ENCODE measurements at regions not wholly inside any gene's neighbourhood (a gene's known extent, or its start where the extent isn't known, plus 50 kb on each side); places are given as distances from the start of the nearest gene placed in this dataset.

- Histone ChIP-seq H3K36me3 (ENCODE audit: control insufficient read depth in 3 of 3, insufficient read depth in 2 of 3, low read depth in 1 of 3, low read length in 3 of 3) (no peaks in the 10 kb centered on the region), H3K27me3 (ENCODE audit: control insufficient read depth in 3 of 3, insufficient read depth in 3 of 3, low read length in 3 of 3) (no peaks in the 10 kb centered on the region), H3K27ac (ENCODE audit: low read depth in 1 of 3, low read length in 2 of 3) (no peak overlapping the region), H3K4me3 (ENCODE audit: low read depth in 1 of 3, low read length in 3 of 3) (no peak overlapping the region), H3K4me1 (ENCODE audit: control insufficient read depth in 3 of 3, insufficient read depth in 2 of 3, low read depth in 1 of 3, low read length in 2 of 3) (peaks cover 3 to 38% (median 17%) of the 10 kb centered on the region in 3 donors), H3K9me3 (ENCODE audit: control insufficient read depth in 2 of 2, insufficient read depth in 1 of 2, low read depth in 1 of 2, low read length in 1 of 2) (peaks cover 0 to 3% of the 10 kb centered on the region in 2 donors)
- no peak for DNase-seq
- WGBS, 3 donors = 75 to 88% (median 86%) methylated on average over 4 of the region's 4 CpGs
- FAIRE-seq = no peak
Measured at GRCh38 chr3:177606891-177607290, 409.6 kb upstream of the TBL1XR1 start.

- Histone ChIP-seq H3K9me3 (ENCODE audit: control insufficient read depth in 2 of 2, insufficient read depth in 1 of 2, low read depth in 1 of 2, low read length in 1 of 2) (peaks cover 0 to 3% of the 10 kb centered on the region in 2 donors), H3K27me3 (ENCODE audit: control insufficient read depth in 3 of 3, insufficient read depth in 3 of 3, low read length in 3 of 3) (no peaks in the 10 kb centered on the region), H3K4me3 (ENCODE audit: low read depth in 1 of 3, low read length in 3 of 3) (no peak overlapping the region), H3K4me1 (ENCODE audit: control insufficient read depth in 3 of 3, insufficient read depth in 2 of 3, low read depth in 1 of 3, low read length in 2 of 3) (peaks cover 3 to 37% (median 14%) of the 10 kb centered on the region in 3 donors), H3K36me3 (ENCODE audit: control insufficient read depth in 3 of 3, insufficient read depth in 2 of 3, low read depth in 1 of 3, low read length in 3 of 3) (no peaks in the 10 kb centered on the region), H3K27ac (ENCODE audit: low read depth in 1 of 3, low read length in 2 of 3) (no peak overlapping the region)
- FAIRE-seq (no peak), DNase-seq (no peak)
- 73 to 81% (median 81%) methylated on average over 5 of the region's 5 CpGs for WGBS, 3 donors
Measured at GRCh38 chr3:177607589-177607988, 410.3 kb upstream of the TBL1XR1 start.

- Histone ChIP-seq H3K36me3 (ENCODE audit: control insufficient read depth in 3 of 3, insufficient read depth in 2 of 3, low read depth in 1 of 3, low read length in 3 of 3) (no peaks in the 10 kb centered on the region), H3K27ac (ENCODE audit: low read depth in 1 of 3, low read length in 2 of 3) (no peak overlapping the region), H3K27me3 (ENCODE audit: control insufficient read depth in 3 of 3, insufficient read depth in 3 of 3, low read length in 3 of 3) (no peaks in the 10 kb centered on the region), H3K9me3 (ENCODE audit: control insufficient read depth in 2 of 2, insufficient read depth in 1 of 2, low read depth in 1 of 2, low read length in 1 of 2) (peaks cover 0 to 3% of the 10 kb centered on the region in 2 donors), H3K4me3 (ENCODE audit: low read depth in 1 of 3, low read length in 3 of 3) (no peak overlapping the region), H3K4me1 (ENCODE audit: control insufficient read depth in 3 of 3, insufficient read depth in 2 of 3, low read depth in 1 of 3, low read length in 2 of 3) (peaks cover 0 to 28% (median 6%) of the 10 kb centered on the region in 3 donors)
- DNase-seq (no peak), FAIRE-seq (no peak)
- 18 to 46% (median 24%) methylated on average over 1 of the region's 1 CpG for WGBS, 3 donors
Measured at GRCh38 chr3:177608443-177608842, 411.2 kb upstream of the TBL1XR1 start.

GRCh38 chr3:177609613-177610012, 412.3 kb upstream of the TBL1XR1 start:
- Histone ChIP-seq H3K9me3 (ENCODE audit: control insufficient read depth in 2 of 2, insufficient read depth in 1 of 2, low read depth in 1 of 2, low read length in 1 of 2) (peaks cover 0 to 6% of the 10 kb centered on the region in 2 donors), H3K27ac (ENCODE audit: low read depth in 1 of 3, low read length in 2 of 3) (no peak overlapping the region), H3K4me1 (ENCODE audit: control insufficient read depth in 3 of 3, insufficient read depth in 2 of 3, low read depth in 1 of 3, low read length in 2 of 3) (peaks cover 0 to 28% (median 6%) of the 10 kb centered on the region in 3 donors), H3K36me3 (ENCODE audit: control insufficient read depth in 3 of 3, insufficient read depth in 2 of 3, low read depth in 1 of 3, low read length in 3 of 3) (no peaks in the 10 kb centered on the region), H3K27me3 (ENCODE audit: control insufficient read depth in 3 of 3, insufficient read depth in 3 of 3, low read length in 3 of 3) (no peaks in the 10 kb centered on the region), H3K4me3 (ENCODE audit: low read depth in 1 of 3, low read length in 3 of 3) (no peak overlapping the region)
- FAIRE-seq (no peak), DNase-seq (peak in 1 of 2 donors; percentile 44)

- FAIRE-seq = no peak
- Histone ChIP-seq H3K9me3 (ENCODE audit: control insufficient read depth in 2 of 2, insufficient read depth in 1 of 2, low read depth in 1 of 2, low read length in 1 of 2) (peaks cover 0 to 5% of the 10 kb centered on the region in 2 donors), H3K27ac (ENCODE audit: low read depth in 1 of 3, low read length in 2 of 3) (no peak overlapping the region), H3K36me3 (ENCODE audit: control insufficient read depth in 3 of 3, insufficient read depth in 2 of 3, low read depth in 1 of 3, low read length in 3 of 3) (no peaks in the 10 kb centered on the region), H3K27me3 (ENCODE audit: control insufficient read depth in 3 of 3, insufficient read depth in 3 of 3, low read length in 3 of 3) (no peaks in the 10 kb centered on the region), H3K4me3 (ENCODE audit: low read depth in 1 of 3, low read length in 3 of 3) (no peak overlapping the region), H3K4me1 (ENCODE audit: control insufficient read depth in 3 of 3, insufficient read depth in 2 of 3, low read depth in 1 of 3, low read length in 2 of 3) (peaks cover 2 to 32% (median 6%) of the 10 kb centered on the region in 3 donors)
- no peak for DNase-seq
- 64 to 74% (median 70%) methylated on average over 2 of the region's 2 CpGs for WGBS, 3 donors
Measured at GRCh38 chr3:177610262-177610661, 413.0 kb upstream of the TBL1XR1 start.

- H3K4me1 ChIP-seq (ENCODE audit: control insufficient read depth in 3 of 3, insufficient read depth in 2 of 3, low read depth in 1 of 3, low read length in 2 of 3) = peaks cover 2 to 32% (median 6%) of the 10 kb centered on the region in 3 donors
- FAIRE-seq (no peak), DNase-seq (peak; percentile 49 to 80)
- no peaks in the 10 kb centered on the region for H3K36me3 ChIP-seq (ENCODE audit: control insufficient read depth in 3 of 3, insufficient read depth in 2 of 3, low read depth in 1 of 3, low read length in 3 of 3)
- no peaks in the 10 kb centered on the region for H3K27me3 ChIP-seq (ENCODE audit: control insufficient read depth in 3 of 3, insufficient read depth in 3 of 3, low read length in 3 of 3)
- WGBS, 3 donors = 51 to 57% (median 54%) methylated on average over 5 of the region's 5 CpGs
- H3K9me3 ChIP-seq (ENCODE audit: control insufficient read depth in 2 of 2, insufficient read depth in 1 of 2, low read depth in 1 of 2, low read length in 1 of 2) = peaks cover 0 to 3% of the 10 kb centered on the region in 2 donors
- H3K27ac ChIP-seq (ENCODE audit: low read depth in 1 of 3, low read length in 2 of 3) = no peak overlapping the region
- H3K4me3 ChIP-seq (ENCODE audit: low read depth in 1 of 3, low read length in 3 of 3) = no peak overlapping the region
Measured at GRCh38 chr3:177610686-177611633, 413.7 kb upstream of the TBL1XR1 start.

GRCh38 chr3:177611752-177612334, 414.6 kb upstream of the TBL1XR1 start:
- no peak for FAIRE-seq
- DNase-seq = no peak
- no peaks in the 10 kb centered on the region for H3K27me3 ChIP-seq (ENCODE audit: control insufficient read depth in 3 of 3, insufficient read depth in 3 of 3, low read length in 3 of 3)
- peaks cover 0 to 3% of the 10 kb centered on the region in 2 donors for H3K9me3 ChIP-seq (ENCODE audit: control insufficient read depth in 2 of 2, insufficient read depth in 1 of 2, low read depth in 1 of 2, low read length in 1 of 2)
- 37 to 59% (median 53%) methylated on average over 6 of the region's 6 CpGs for WGBS, 3 donors
- no peaks in the 10 kb centered on the region for H3K36me3 ChIP-seq (ENCODE audit: control insufficient read depth in 3 of 3, insufficient read depth in 2 of 3, low read depth in 1 of 3, low read length in 3 of 3)
- H3K4me3 ChIP-seq (ENCODE audit: low read depth in 1 of 3, low read length in 3 of 3) = no peak overlapping the region
- no peak overlapping the region for H3K27ac ChIP-seq (ENCODE audit: low read depth in 1 of 3, low read length in 2 of 3)
- peaks cover 2 to 32% (median 4%) of the 10 kb centered on the region in 3 donors for H3K4me1 ChIP-seq (ENCODE audit: control insufficient read depth in 3 of 3, insufficient read depth in 2 of 3, low read depth in 1 of 3, low read length in 2 of 3)

- Histone ChIP-seq H3K27me3 (ENCODE audit: control insufficient read depth in 3 of 3, insufficient read depth in 3 of 3, low read length in 3 of 3) (no peaks in the 10 kb centered on the region), H3K4me3 (ENCODE audit: low read depth in 1 of 3, low read length in 3 of 3) (no peak overlapping the region), H3K9me3 (ENCODE audit: control insufficient read depth in 2 of 2, insufficient read depth in 1 of 2, low read depth in 1 of 2, low read length in 1 of 2) (peaks cover 0 to 3% of the 10 kb centered on the region in 2 donors), H3K4me1 (ENCODE audit: control insufficient read depth in 3 of 3, insufficient read depth in 2 of 3, low read depth in 1 of 3, low read length in 2 of 3) (peaks cover 0 to 24% (median 2%) of the 10 kb centered on the region in 3 donors), H3K27ac (ENCODE audit: low read depth in 1 of 3, low read length in 2 of 3) (no peak overlapping the region), H3K36me3 (ENCODE audit: control insufficient read depth in 3 of 3, insufficient read depth in 2 of 3, low read depth in 1 of 3, low read length in 3 of 3) (no peaks in the 10 kb centered on the region)
- FAIRE-seq (no peak), DNase-seq (no peak)
Measured at GRCh38 chr3:177613901-177614300, 416.6 kb upstream of the TBL1XR1 start.

Measured in small intestine (tissue), 7 donors.